ENCODE measurements at regions not wholly inside any gene's neighbourhood (a gene's known extent, or its start where the extent isn't known, plus 50 kb on each side); places are given as distances from the start of the nearest gene placed in this dataset.
"Not testable (repeated sequence)": the region's sequence is repeated elsewhere in the genome, so short reads cannot be mapped to it uniquely, and the experiment has no call there.

- DNase-seq (ENCODE audit: low spot score in 2 of 2), result no peak
- Histone ChIP-seq H3K9me3 (no peaks in the 10 kb centered on the region), H3K27me3 (ENCODE audit: low read depth) (no peaks in the 10 kb centered on the region), H3K4me3 (no peak overlapping the region), H3K4me1 (no peaks in the 10 kb centered on the region), H3K36me3 (replicated peaks) (no peaks in the 10 kb centered on the region)
- in situ Hi-C loops (cut with MboI; ENCODE audit: low sequenced_read_pairs), result no loop called here
These were observed 312.0 kb downstream of the CBLN1 start for GRCh38 chr16:48969611-48970010.

GRCh38 chr16:48965386-48965785 is 316.3 kb downstream of the CBLN1 start:
- no peaks in the 10 kb centered on the region for H3K36me3 ChIP-seq (replicated peaks)
- H3K4me1 ChIP-seq, result no peaks in the 10 kb centered on the region
- no peaks in the 10 kb centered on the region for H3K9me3 ChIP-seq
- in situ Hi-C loops (cut with MboI; ENCODE audit: low sequenced_read_pairs), result no loop called here
- no peak for DNase-seq (ENCODE audit: low spot score in 2 of 2)
- H3K4me3 ChIP-seq, result no peak overlapping the region
- no peaks in the 10 kb centered on the region for H3K27me3 ChIP-seq (ENCODE audit: low read depth)

DNA sequence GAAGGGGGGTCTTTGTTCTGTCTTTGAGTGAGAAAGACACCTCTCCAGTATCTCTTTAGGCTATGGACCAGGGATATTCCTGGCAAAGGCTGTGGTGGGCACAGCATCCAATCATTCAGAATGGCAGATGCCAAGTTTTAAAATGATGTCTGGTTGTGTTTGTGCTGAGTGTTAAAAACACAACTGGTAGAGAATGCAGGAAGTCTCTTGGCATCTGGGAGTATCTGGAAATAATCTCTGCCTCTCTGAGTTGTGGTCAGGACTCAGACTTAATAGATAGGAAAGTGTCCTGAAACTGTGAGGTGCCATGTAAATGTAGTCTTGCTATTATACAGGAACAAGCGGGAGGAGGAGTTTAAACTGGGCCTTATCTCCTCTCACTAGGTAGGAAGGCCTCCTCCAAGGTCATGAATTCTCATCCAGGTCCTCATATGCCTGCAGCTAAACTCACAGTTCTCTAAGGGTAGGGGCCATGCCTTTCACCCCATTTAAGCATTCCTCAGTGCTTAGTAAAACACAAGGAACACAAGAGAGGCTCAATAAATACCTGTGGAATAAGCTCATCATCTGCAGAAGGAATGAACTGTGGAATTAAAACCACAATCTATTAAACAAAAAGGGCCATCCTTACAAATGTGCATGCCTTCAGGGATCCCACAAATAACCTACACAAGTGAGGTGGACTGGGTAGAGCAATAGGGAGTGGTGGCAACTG is 317.6 kb downstream of the CBLN1 start:
- Histone ChIP-seq H3K9me3 (no peaks in the 10 kb centered on the region), H3K36me3 (replicated peaks) (no peaks in the 10 kb centered on the region), H3K4me3 (no peak overlapping the region), H3K27me3 (ENCODE audit: low read depth) (no peaks in the 10 kb centered on the region), H3K4me1 (no peaks in the 10 kb centered on the region)
- in situ Hi-C loops (cut with MboI; ENCODE audit: low sequenced_read_pairs), result no loop called here
- DNase-seq (ENCODE audit: low spot score in 2 of 2), result no peak

DNA sequence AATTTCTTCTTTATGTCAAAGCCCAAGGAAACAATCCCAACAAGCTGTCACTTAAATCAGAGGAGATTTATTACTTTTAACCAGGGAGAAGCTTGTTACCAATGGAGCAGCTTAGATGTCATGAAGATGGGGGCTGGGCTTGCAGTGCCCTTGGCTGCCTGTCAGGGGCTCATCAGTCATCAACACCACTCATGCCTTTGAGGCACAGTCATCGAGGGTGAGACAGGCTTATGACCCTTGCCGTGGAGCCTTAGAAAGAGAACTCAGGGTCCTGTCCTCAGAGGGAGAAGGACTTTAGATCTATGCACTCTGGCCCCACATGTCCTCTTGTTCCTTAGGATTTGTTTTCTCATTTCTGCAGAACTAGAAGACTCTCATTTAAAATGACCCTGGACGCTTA is 318.3 kb downstream of the CBLN1 start:
- Histone ChIP-seq H3K27me3 (ENCODE audit: low read depth) (no peaks in the 10 kb centered on the region), H3K4me3 (no peak overlapping the region), H3K9me3 (no peaks in the 10 kb centered on the region), H3K36me3 (replicated peaks) (no peaks in the 10 kb centered on the region), H3K4me1 (no peaks in the 10 kb centered on the region)
- DNase-seq (ENCODE audit: low spot score in 2 of 2), result no peak
- in situ Hi-C loops (cut with MboI; ENCODE audit: low sequenced_read_pairs), result no loop called here

- H3K4me1 ChIP-seq, result no peaks in the 10 kb centered on the region
- no peaks in the 10 kb centered on the region for H3K36me3 ChIP-seq (replicated peaks)
- no peaks in the 10 kb centered on the region for H3K9me3 ChIP-seq
- H3K4me3 ChIP-seq, result no peak overlapping the region
- DNase-seq (ENCODE audit: low spot score in 2 of 2), result no peak
- in situ Hi-C loops (cut with MboI; ENCODE audit: low sequenced_read_pairs), result no loop called here
- no peaks in the 10 kb centered on the region for H3K27me3 ChIP-seq (ENCODE audit: low read depth)
These were observed 320.1 kb downstream of the CBLN1 start for GRCh38 chr16:48961546-48961945.

DNA sequence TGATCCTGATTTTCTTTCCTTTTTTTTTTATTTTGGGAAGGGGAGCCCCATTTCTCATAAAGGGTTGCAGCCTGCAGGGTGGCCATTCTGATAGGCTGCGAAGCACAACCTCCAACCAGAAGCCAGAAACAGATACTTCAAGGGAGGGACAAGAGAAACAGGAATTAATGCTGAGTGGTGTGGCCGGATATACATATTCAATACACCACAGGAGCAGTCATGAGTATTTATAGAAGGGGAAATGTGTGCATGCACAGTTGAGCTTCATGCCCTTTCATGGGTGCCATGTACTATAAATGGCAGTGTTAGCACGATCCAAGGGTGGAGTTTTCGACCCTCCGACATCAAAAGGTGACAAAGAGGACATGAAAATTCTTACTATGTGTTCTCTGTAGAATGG is 320.8 kb downstream of the CBLN1 start:
- no peak overlapping the region for H3K4me3 ChIP-seq
- H3K9me3 ChIP-seq, result no peaks in the 10 kb centered on the region
- in situ Hi-C loops (cut with MboI; ENCODE audit: low sequenced_read_pairs), result no loop called here
- DNase-seq (ENCODE audit: low spot score in 2 of 2), result no peak
- H3K4me1 ChIP-seq, result no peaks in the 10 kb centered on the region
- H3K36me3 ChIP-seq (replicated peaks), result no peaks in the 10 kb centered on the region
- H3K27me3 ChIP-seq (ENCODE audit: low read depth), result no peaks in the 10 kb centered on the region

DNA sequence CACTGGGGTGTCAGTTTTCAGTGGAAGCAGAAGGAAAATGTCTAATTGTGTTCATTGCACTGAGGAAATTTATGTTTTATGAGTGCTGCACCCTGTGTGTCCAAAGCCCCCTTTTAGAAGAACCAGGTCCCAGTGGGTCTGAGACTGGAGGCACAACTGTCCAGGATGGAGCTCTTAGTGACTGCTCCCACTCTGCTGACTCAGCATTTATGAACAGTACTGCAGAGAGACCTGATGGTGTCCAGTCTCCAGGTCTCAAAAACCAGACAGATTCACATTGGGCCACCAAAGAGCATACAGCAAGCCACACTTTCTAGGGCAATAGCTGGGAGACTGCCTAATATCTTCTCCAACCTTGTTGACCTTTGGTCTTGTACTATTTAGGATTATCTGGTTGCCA is 321.9 kb downstream of the CBLN1 start:
- DNase-seq (ENCODE audit: low spot score in 2 of 2), result no peak
- Histone ChIP-seq H3K36me3 (replicated peaks) (no peaks in the 10 kb centered on the region), H3K4me1 (no peaks in the 10 kb centered on the region), H3K4me3 (no peak overlapping the region), H3K27me3 (ENCODE audit: low read depth) (0 out of 2 replicates have a peak, but pooled peaks cover 2% of the 10 kb centered on the region), H3K9me3 (no peaks in the 10 kb centered on the region)
- in situ Hi-C loops (cut with MboI; ENCODE audit: low sequenced_read_pairs), result no loop called here

GRCh38 chr16:48959204-48959603 is 322.4 kb downstream of the CBLN1 start:
- in situ Hi-C loops (cut with MboI; ENCODE audit: low sequenced_read_pairs), result no loop called here
- DNase-seq (ENCODE audit: low spot score in 2 of 2), result no peak
- Histone ChIP-seq H3K4me1 (no peaks in the 10 kb centered on the region), H3K36me3 (replicated peaks) (no peaks in the 10 kb centered on the region), H3K9me3 (no peaks in the 10 kb centered on the region), H3K27me3 (ENCODE audit: low read depth) (0 out of 2 replicates have a peak, but pooled peaks cover 2% of the 10 kb centered on the region), H3K4me3 (no peak overlapping the region)

GRCh38 chr16:48958681-48959080 is 323.0 kb downstream of the CBLN1 start:
- Histone ChIP-seq H3K9me3 (no peaks in the 10 kb centered on the region), H3K36me3 (replicated peaks) (no peaks in the 10 kb centered on the region), H3K4me3 (no peak overlapping the region), H3K27me3 (ENCODE audit: low read depth) (0 out of 2 replicates have a peak, but pooled peaks cover 2% of the 10 kb centered on the region), H3K4me1 (no peaks in the 10 kb centered on the region)
- DNase-seq (ENCODE audit: low spot score in 2 of 2), result no peak
- in situ Hi-C loops (cut with MboI; ENCODE audit: low sequenced_read_pairs), result no loop called here

DNA sequence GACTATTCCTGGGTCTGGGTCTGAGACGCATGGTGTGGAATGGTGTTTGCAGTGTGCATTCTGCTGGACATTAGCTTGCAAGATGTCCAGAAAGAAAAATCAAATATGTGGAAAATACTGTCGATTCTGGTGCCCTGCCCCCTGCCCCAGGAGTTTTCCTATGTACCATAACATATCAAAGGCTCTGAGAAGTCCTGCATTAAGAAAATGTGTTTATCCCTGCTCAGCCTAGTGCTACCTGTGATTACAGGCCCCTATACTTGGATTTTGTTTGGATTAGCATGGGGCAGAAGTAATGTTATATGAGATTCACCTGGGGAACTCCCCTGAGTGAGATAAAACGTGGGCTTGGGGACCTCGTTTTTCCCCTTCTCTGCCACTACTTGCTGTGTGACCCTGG is 325.0 kb downstream of the CBLN1 start:
- Histone ChIP-seq H3K9me3 (no peaks in the 10 kb centered on the region), H3K4me3 (no peak overlapping the region), H3K36me3 (replicated peaks) (no peaks in the 10 kb centered on the region), H3K4me1 (no peaks in the 10 kb centered on the region), H3K27me3 (ENCODE audit: low read depth) (0 out of 2 replicates have a peak, but pooled peaks cover 2% of the 10 kb centered on the region)
- in situ Hi-C loops (cut with MboI; ENCODE audit: low sequenced_read_pairs), result no loop called here
- DNase-seq (ENCODE audit: low spot score in 2 of 2), result no peak

DNA sequence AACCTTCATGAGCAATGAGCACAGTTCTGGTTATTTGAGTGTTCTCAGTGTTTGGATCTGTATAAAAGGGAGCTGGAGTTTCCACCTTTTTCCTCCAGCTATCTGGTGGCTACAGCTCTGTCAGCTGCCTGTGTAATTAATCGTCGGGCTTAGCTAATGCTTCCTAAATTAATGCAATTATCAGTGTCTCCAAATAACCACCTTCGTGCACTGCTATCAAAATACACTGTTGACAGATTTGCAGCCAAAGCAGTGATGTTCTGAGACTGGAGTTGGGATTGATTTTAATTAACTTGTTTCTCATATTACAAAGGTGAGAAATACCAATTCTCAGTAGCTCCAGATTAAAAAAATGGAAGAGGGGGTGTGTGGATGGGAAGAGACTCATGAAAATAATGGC is 325.8 kb downstream of the CBLN1 start:
- H3K27me3 ChIP-seq (ENCODE audit: low read depth), result 0 out of 2 replicates have a peak, but pooled peaks cover 2% of the 10 kb centered on the region
- no peaks in the 10 kb centered on the region for H3K4me1 ChIP-seq
- DNase-seq (ENCODE audit: low spot score in 2 of 2), result no peak
- no peak overlapping the region for H3K4me3 ChIP-seq
- no peaks in the 10 kb centered on the region for H3K36me3 ChIP-seq (replicated peaks)
- no peaks in the 10 kb centered on the region for H3K9me3 ChIP-seq
- in situ Hi-C loops (cut with MboI; ENCODE audit: low sequenced_read_pairs), result no loop called here

DNA sequence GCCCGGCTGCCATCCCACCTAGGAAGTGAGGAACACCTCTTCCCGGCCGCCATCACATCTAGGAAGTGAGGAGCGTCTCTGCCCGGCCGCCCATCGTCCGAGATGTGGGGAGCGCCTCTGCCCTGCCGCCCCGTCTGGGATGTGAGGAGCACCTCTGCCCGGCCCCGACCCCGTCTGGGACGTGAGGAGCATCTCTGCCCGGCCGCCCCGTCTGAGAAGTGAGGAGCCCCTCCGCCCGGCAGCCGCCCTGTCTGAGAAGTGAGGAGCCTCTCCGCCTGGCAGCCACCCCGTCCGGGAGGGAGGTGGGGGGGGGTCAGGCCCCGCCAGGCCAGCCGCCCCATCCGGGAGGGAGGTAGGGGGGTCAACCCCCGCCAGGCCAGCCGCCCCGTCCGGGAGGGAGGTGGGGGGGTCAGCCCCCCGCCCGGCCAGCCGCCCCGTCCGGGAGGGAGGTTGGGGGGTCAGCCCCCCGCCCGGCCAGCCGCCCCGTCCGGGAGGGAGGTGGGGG is 330.0 kb downstream of the CBLN1 start:
- H3K27me3 ChIP-seq (ENCODE audit: low read depth); DNase-seq (ENCODE audit: low spot score in 2 of 2); H3K36me3 ChIP-seq (replicated peaks); H3K4me1 ChIP-seq; H3K9me3 ChIP-seq; in situ Hi-C loops (cut with MboI; ENCODE audit: low sequenced_read_pairs); H3K4me3 ChIP-seq: not testable (repeated sequence)

DNA sequence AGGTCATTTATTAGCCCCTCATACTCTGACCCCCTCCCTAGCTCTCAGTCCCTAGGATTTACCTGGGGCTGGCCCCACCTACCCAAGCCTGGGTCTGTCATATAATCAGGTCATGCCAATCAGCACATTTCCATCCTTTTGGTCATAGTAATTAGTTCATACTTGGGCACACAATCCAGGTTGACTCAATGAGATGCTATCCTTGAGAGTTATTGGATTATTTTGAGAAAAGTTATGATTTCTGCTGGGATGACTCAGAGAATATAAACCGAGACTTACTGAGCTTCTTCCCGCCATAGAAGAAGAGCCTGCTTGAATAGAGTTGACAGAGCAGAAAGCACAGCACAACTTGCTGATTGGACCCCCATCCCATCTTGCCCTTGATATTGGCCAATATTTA is 331.5 kb downstream of the CBLN1 start:
- H3K4me3 ChIP-seq, result no peak overlapping the region
- no peaks in the 10 kb centered on the region for H3K9me3 ChIP-seq
- in situ Hi-C loops (cut with MboI; ENCODE audit: low sequenced_read_pairs), result no loop called here
- H3K36me3 ChIP-seq (replicated peaks), result no peaks in the 10 kb centered on the region
- DNase-seq (ENCODE audit: low spot score in 2 of 2), result no peak
- no peaks in the 10 kb centered on the region for H3K27me3 ChIP-seq (ENCODE audit: low read depth)
- H3K4me1 ChIP-seq, result no peaks in the 10 kb centered on the region

GRCh38 chr16:48949636-48950035 is 332.0 kb downstream of the CBLN1 start:
- Histone ChIP-seq H3K36me3 (replicated peaks) (no peaks in the 10 kb centered on the region), H3K4me3 (no peak overlapping the region), H3K9me3 (no peaks in the 10 kb centered on the region), H3K4me1 (no peaks in the 10 kb centered on the region), H3K27me3 (ENCODE audit: low read depth) (no peaks in the 10 kb centered on the region)
- no peak for DNase-seq (ENCODE audit: low spot score in 2 of 2)
- in situ Hi-C loops (cut with MboI; ENCODE audit: low sequenced_read_pairs), result no loop called here

- no peak overlapping the region for H3K4me3 ChIP-seq
- H3K27me3 ChIP-seq (ENCODE audit: low read depth), result no peaks in the 10 kb centered on the region
- H3K4me1 ChIP-seq, result no peaks in the 10 kb centered on the region
- no peaks in the 10 kb centered on the region for H3K9me3 ChIP-seq
- no peaks in the 10 kb centered on the region for H3K36me3 ChIP-seq (replicated peaks)
- DNase-seq (ENCODE audit: low spot score in 2 of 2), result no peak
- in situ Hi-C loops (cut with MboI; ENCODE audit: low sequenced_read_pairs), result no loop called here
These were observed 332.7 kb downstream of the CBLN1 start for GRCh38 chr16:48948911-48949310.

All from HAP-1 (cell line).